ENCODE measurements at regions not wholly inside any gene's neighbourhood (a gene's known extent, or its start where the extent isn't known, plus 50 kb on each side); places are given as distances from the start of the nearest gene placed in this dataset.

GRCh38 chr1:34270181-34270580 is 93.5 kb downstream of the C1orf94 start:
- DNase-seq = no peak

- DNase-seq = no peak
Measured at GRCh38 chr1:34272152-34272551, 95.4 kb downstream of the C1orf94 start.

- DNase-seq = no peak
Measured at GRCh38 chr1:34275150-34275549, 98.4 kb downstream of the C1orf94 start.

GRCh38 chr1:34276606-34277005 is 99.9 kb downstream of the C1orf94 start:
- DNase-seq = no peak

- DNase-seq = no peak
Measured at GRCh38 chr1:34277150-34277549, 100.4 kb downstream of the C1orf94 start.

- DNase-seq = no peak
Measured at GRCh38 chr1:34278211-34278610, 101.5 kb downstream of the C1orf94 start.

- no peak for DNase-seq
Measured at GRCh38 chr1:34279971-34280370, 103.3 kb downstream of the C1orf94 start.

GRCh38 chr1:34280509-34280908 is 103.8 kb downstream of the C1orf94 start:
- DNase-seq = no peak

- DNase-seq = no peak
Measured at GRCh38 chr1:34283142-34283541, 106.4 kb downstream of the C1orf94 start.

GRCh38 chr1:34286511-34286910 is 109.8 kb downstream of the C1orf94 start:
- DNase-seq = no peak

- no peak for DNase-seq
Measured at GRCh38 chr1:34290831-34291230, 114.1 kb downstream of the C1orf94 start.

- no peak for DNase-seq
Measured at GRCh38 chr1:34292472-34292871, 115.8 kb downstream of the C1orf94 start.

- no peak for DNase-seq
Measured at GRCh38 chr1:34296059-34296458, 119.4 kb downstream of the C1orf94 start.

- DNase-seq = no peak
Measured at GRCh38 chr1:34302798-34303197, 126.1 kb downstream of the C1orf94 start.

GRCh38 chr1:34303218-34303617 is 126.5 kb downstream of the C1orf94 start:
- DNase-seq = no peak

- DNase-seq = no peak
Measured at GRCh38 chr1:34306568-34306967, 129.9 kb downstream of the C1orf94 start.

GRCh38 chr1:34312359-34312758 is 135.7 kb downstream of the C1orf94 start:
- no peak for DNase-seq

GRCh38 chr1:34315974-34316373 is 139.3 kb downstream of the C1orf94 start:
- no peak for DNase-seq

- no peak for DNase-seq
Measured at GRCh38 chr1:34316773-34317172, 140.1 kb downstream of the C1orf94 start.

- DNase-seq = no peak
Measured at GRCh38 chr1:34319218-34319617, 142.5 kb downstream of the C1orf94 start.

GRCh38 chr1:34320053-34320669 is 143.5 kb downstream of the C1orf94 start:
- peak; percentile 63 for DNase-seq

GRCh38 chr1:34322969-34323368 is 146.3 kb downstream of the C1orf94 start:
- no peak for DNase-seq

- DNase-seq = no peak
Measured at GRCh38 chr1:34324879-34325440, 148.3 kb downstream of the C1orf94 start.

GRCh38 chr1:34328281-34328799 is 151.6 kb downstream of the C1orf94 start:
- no peak for DNase-seq

- no peak for DNase-seq
Measured at GRCh38 chr1:34330061-34330460, 153.4 kb downstream of the C1orf94 start.

All from islet precursor cell (in vitro differentiated cells).